ENCODE measurements at regions not wholly inside any gene's neighbourhood (a gene's known extent, or its start where the extent isn't known, plus 50 kb on each side); places are given as distances from the start of the nearest gene placed in this dataset.
"Not testable (repeated sequence)": the region's sequence is repeated elsewhere in the genome, so short reads cannot be mapped to it uniquely, and the experiment has no call there.

- Mint-ChIP-seq H3K4me1 (peaks cover 2% of the 10 kb centered on the region), H3K9me3 (peaks cover 17% of the 10 kb centered on the region)
Measured at GRCh38 chr12:92059960-92060359, 85.7 kb downstream of the BTG1 start.

GRCh38 chr12:92058664-92059063 is 87.0 kb downstream of the BTG1 start:
- Mint-ChIP-seq H3K27ac (no peak overlapping the region), H3K4me1 (no peaks in the 10 kb centered on the region), H3K36me3 (ENCODE audit: low read depth) (no peaks in the 10 kb centered on the region), H3K4me3 (no peak overlapping the region), H3K27me3 (ENCODE audit: low read depth, poor library complexity) (peaks cover 5% of the 10 kb centered on the region), H3K9me3 (peaks cover 17% of the 10 kb centered on the region)
- TF ChIP-seq CTCF (IDR thresholded peaks at IDR 0.05), result no peak
- DNase-seq, result no peak

More at GRCh38 chr12:92059960-92060359, 85.7 kb downstream of the BTG1 start:
- H3K27ac Mint-ChIP-seq, result no peak overlapping the region
- no peak for DNase-seq
- H3K36me3 Mint-ChIP-seq (ENCODE audit: low read depth), result no peaks in the 10 kb centered on the region
- no peak overlapping the region for H3K4me3 Mint-ChIP-seq
- H3K27me3 Mint-ChIP-seq (ENCODE audit: low read depth, poor library complexity), result peaks cover 6% of the 10 kb centered on the region
- TF ChIP-seq CTCF (IDR thresholded peaks at IDR 0.05), result no peak

- not testable (repeated sequence) for H3K36me3 Mint-ChIP-seq (ENCODE audit: low read depth); H3K4me3 Mint-ChIP-seq; H3K4me1 Mint-ChIP-seq; H3K27ac Mint-ChIP-seq; H3K27me3 Mint-ChIP-seq (ENCODE audit: low read depth, poor library complexity); DNase-seq
- H3K9me3 Mint-ChIP-seq, result peaks cover 17% of the 10 kb centered on the region
Measured at GRCh38 chr12:92056756-92057155, 88.9 kb downstream of the BTG1 start.

- DNase-seq, result no peak
- H3K36me3 Mint-ChIP-seq (ENCODE audit: low read depth), result no peaks in the 10 kb centered on the region
- H3K4me1 Mint-ChIP-seq, result no peaks in the 10 kb centered on the region
- H3K4me3 Mint-ChIP-seq, result no peak overlapping the region
- TF ChIP-seq CTCF (IDR thresholded peaks at IDR 0.05), result no peak
- peaks cover 9% of the 10 kb centered on the region for H3K27me3 Mint-ChIP-seq (ENCODE audit: low read depth, poor library complexity)
- peaks cover 17% of the 10 kb centered on the region for H3K9me3 Mint-ChIP-seq
- H3K27ac Mint-ChIP-seq, result no peak overlapping the region
Measured at GRCh38 chr12:92056290-92056689, 89.4 kb downstream of the BTG1 start.

- Mint-ChIP-seq H3K9me3 (peaks cover 17% of the 10 kb centered on the region), H3K27me3 (ENCODE audit: low read depth, poor library complexity) (peaks cover 9% of the 10 kb centered on the region), H3K4me1 (no peaks in the 10 kb centered on the region), H3K27ac (no peak overlapping the region), H3K4me3 (no peak overlapping the region), H3K36me3 (ENCODE audit: low read depth) (no peaks in the 10 kb centered on the region)
- TF ChIP-seq CTCF (IDR thresholded peaks at IDR 0.05), result no peak
- DNase-seq, result no peak
Measured at GRCh38 chr12:92055877-92056276, 89.8 kb downstream of the BTG1 start.

GRCh38 chr12:92051441-92051840 is 94.2 kb downstream of the BTG1 start:
- peaks cover 3% of the 10 kb centered on the region for H3K36me3 Mint-ChIP-seq (ENCODE audit: low read depth)
- no peak for DNase-seq
- peaks cover 5% of the 10 kb centered on the region for H3K9me3 Mint-ChIP-seq
- no peak overlapping the region for H3K4me3 Mint-ChIP-seq
- no peaks in the 10 kb centered on the region for H3K4me1 Mint-ChIP-seq
- no peak for TF ChIP-seq CTCF (IDR thresholded peaks at IDR 0.05)
- H3K27ac Mint-ChIP-seq, result no peak overlapping the region
- H3K27me3 Mint-ChIP-seq (ENCODE audit: low read depth, poor library complexity), result peaks cover 4% of the 10 kb centered on the region

Data from nephron progenitor cell (in vitro differentiated cells).